Lower lobe of right lung (tissue), 2 donors: ENCODE measurements at regions not wholly inside any gene's neighbourhood (a gene's known extent, or its start where the extent isn't known, plus 50 kb on each side); places are given as distances from the start of the nearest gene placed in this dataset.

Source experiments
- ATAC-seq, 2 donors: fragments of 200-7000 bp; cut with Tn5 transposase; one replicate each; pipeline ENCODE4 v1.9.1; 2020 to 2022; ENCODE audit warnings: mild to moderate bottlenecking in 2 of 2, moderate library complexity in 2 of 2
- DNase-seq: peaks from one replicate; pipeline ENCODE4 v3.0.0-alpha.2; 2020
- H3K27ac ChIP-seq: fragments of 200-600 bp; one replicate; pipeline ENCODE4 v1.8.0; 2022
- H3K27me3 ChIP-seq: fragments of 200-600 bp; one replicate; pipeline ENCODE4 v1.8.0; 2022; ENCODE audit warnings: low read depth
- H3K36me3 ChIP-seq: fragments of 200-600 bp; one replicate; pipeline ENCODE4 v1.8.0; 2022; ENCODE audit warnings: mild to moderate bottlenecking
- H3K4me1 ChIP-seq: fragments of 200-600 bp; one replicate; pipeline ENCODE4 v1.8.0; 2022
- H3K4me3 ChIP-seq: fragments of 200-600 bp; one replicate; pipeline ENCODE4 v1.8.0; 2022; ENCODE audit warnings: mild to moderate bottlenecking
- H3K9me3 ChIP-seq: fragments of 200-600 bp; one replicate; pipeline ENCODE4 v1.8.0; 2022
- CTCF ChIP-seq: fragments of 200-600 bp; IDR thresholded peaks from one replicate; pipeline ENCODE4 v1.8.0; 2022; ENCODE audit warnings: antibody characterized with exemption, mild to moderate bottlenecking
- intact Hi-C: fragments of 100-400 bp; cut with DNase I; formaldehyde crosslinking; loops from one replicate; pipeline ENCODE4 v1.11.0; 2022
- donor health status: DM: no; HTN: yes; CAD: no; lungs with severe emphysema.

DNA sequence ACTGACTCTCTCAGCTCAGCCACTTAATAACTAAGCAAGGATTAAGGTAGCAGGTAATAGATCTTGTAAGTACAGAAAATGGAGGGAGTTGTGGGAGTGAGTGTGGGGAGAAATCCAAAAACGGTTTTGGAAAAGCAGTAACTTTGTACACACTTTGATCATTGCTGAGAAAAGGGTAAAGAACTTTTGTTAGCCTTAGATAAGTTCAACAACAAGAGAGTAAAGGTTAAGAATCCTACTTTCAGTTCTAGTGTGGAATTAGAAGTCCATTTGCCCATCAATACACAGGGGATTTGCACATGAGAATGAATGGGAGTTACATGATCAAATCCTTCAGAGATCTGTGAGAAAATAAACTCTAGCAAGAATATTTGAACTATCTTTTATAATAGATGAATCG is 528.7 kb downstream of the SOX2 start:
- intact Hi-C loops = no loop called here
- no peak for TF ChIP-seq CTCF
- Histone ChIP-seq H3K36me3 (no peaks in the 10 kb centered on the region), H3K27me3 (no peaks in the 10 kb centered on the region), H3K9me3 (no peaks in the 10 kb centered on the region), H3K27ac (no peak overlapping the region), H3K4me3 (no peak overlapping the region), H3K4me1 (no peaks in the 10 kb centered on the region)
- ATAC-seq (no peak), DNase-seq (no peak)

GRCh38 chr3:182241196-182241765 is 529.6 kb downstream of the SOX2 start:
- DNase-seq (no peak), ATAC-seq (no peak)
- no peak for TF ChIP-seq CTCF
- Histone ChIP-seq H3K36me3 (no peaks in the 10 kb centered on the region), H3K27ac (no peak overlapping the region), H3K4me3 (no peak overlapping the region), H3K27me3 (no peaks in the 10 kb centered on the region), H3K4me1 (no peaks in the 10 kb centered on the region), H3K9me3 (no peaks in the 10 kb centered on the region)
- intact Hi-C loops = no loop called here

DNA sequence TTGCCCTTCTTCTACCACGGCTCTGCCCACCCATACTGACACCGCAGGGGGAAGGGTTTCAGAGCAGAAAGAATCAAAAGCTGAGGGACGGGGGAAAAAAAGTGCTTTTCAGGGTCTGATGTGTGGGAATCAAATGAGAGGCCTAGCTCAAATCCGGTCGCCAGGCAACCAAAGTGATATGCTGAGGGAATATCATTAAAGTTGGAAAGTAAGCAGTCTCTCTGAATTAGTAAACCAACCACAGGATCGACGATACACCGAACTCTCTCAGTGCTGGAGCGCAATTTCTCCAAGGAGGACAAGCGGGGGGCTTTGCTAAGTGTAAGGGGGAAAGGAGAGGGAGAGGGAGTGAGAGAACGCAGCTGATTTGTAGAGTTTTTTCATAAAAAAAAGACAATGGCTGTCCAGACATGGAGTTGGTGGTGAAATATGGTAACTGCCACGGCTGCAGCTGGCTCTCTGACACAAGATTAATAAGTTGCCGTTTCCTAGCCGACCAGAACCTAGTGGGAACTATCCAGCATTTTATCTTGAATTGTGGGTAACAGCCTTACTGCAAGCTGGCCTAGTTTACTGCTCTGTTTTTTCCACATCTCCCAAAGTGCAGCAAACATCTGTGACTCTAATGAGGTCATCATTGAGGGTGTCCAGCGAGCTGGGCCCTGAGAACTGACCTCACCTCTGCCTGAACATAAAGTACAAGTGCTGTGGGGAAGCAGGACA is 530.2 kb downstream of the SOX2 start:
- Histone ChIP-seq H3K36me3 (no peaks in the 10 kb centered on the region), H3K9me3 (no peaks in the 10 kb centered on the region), H3K27ac (no peak overlapping the region), H3K4me1 (no peaks in the 10 kb centered on the region), H3K27me3 (no peaks in the 10 kb centered on the region), H3K4me3 (no peak overlapping the region)
- peak; percentile 66 to 73 for ATAC-seq
- no peak for TF ChIP-seq CTCF
- DNase-seq = no peak
- intact Hi-C loops = no loop called here

GRCh38 chr3:182242489-182242942 is 530.8 kb downstream of the SOX2 start:
- intact Hi-C loops = no loop called here
- Histone ChIP-seq H3K4me3 (no peak overlapping the region), H3K9me3 (no peaks in the 10 kb centered on the region), H3K4me1 (no peaks in the 10 kb centered on the region), H3K27ac (no peak overlapping the region), H3K36me3 (no peaks in the 10 kb centered on the region), H3K27me3 (no peaks in the 10 kb centered on the region)
- no peak for TF ChIP-seq CTCF
- no peak for DNase-seq
- ATAC-seq = no peak

GRCh38 chr3:182243625-182244024 is 531.9 kb downstream of the SOX2 start:
- H3K9me3 ChIP-seq = no peaks in the 10 kb centered on the region
- H3K27me3 ChIP-seq = no peaks in the 10 kb centered on the region
- ATAC-seq (no peak), DNase-seq (no peak)
- no peak for TF ChIP-seq CTCF
- intact Hi-C loops = no loop called here
- no peak overlapping the region for H3K4me3 ChIP-seq
- no peaks in the 10 kb centered on the region for H3K4me1 ChIP-seq
- no peak overlapping the region for H3K27ac ChIP-seq
- H3K36me3 ChIP-seq = no peaks in the 10 kb centered on the region
